ENCODE measurements at regions not wholly inside any gene's neighbourhood (a gene's known extent, or its start where the extent isn't known, plus 50 kb on each side); places are given as distances from the start of the nearest gene placed in this dataset.

DNA sequence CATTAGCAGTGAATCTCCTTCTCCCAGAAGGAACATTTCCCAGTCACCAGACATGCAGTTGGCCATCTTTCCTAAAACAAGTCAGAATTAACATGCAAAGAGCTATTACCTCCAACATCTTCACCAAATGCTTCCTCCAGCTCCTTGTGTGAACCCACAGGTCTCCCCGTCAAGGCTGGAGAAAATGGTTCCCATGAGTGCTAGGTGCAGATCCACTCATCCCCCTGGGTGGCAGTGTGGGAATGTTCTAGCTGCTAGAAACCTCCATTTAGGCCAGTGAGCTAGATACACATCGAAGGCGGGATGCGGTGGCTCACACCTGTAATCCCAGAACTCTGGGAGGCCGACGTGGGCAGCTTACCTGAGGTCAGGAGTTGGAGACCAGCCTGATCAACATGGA lies 603.9 kb upstream of the SLC35B3 start:
- Histone ChIP-seq H4K20me1 (ENCODE audit: insufficient read depth, low read length) (no peaks in the 10 kb centered on the region), H2BK5ac (ENCODE audit: low read depth, low read length, poor library complexity, severe bottlenecking) (no peak overlapping the region), H2AFZ (replicated peaks; ENCODE audit: low read length, poor library complexity) (no peak overlapping the region), H2BK120ac (ENCODE audit: low read depth, low read length) (no peak overlapping the region), H3K36me3 (ENCODE audit: control insufficient read depth, insufficient read depth, low read length) (no peaks in the 10 kb centered on the region), H2BK20ac (ENCODE audit: low read depth, low read length) (no peak overlapping the region), H3K4me2 (ENCODE audit: low read depth, low read length) (no peak overlapping the region), H3K9me1 (ENCODE audit: insufficient read depth, low read length) (no peaks in the 10 kb centered on the region), H3K9ac (ENCODE audit: low read depth, low read length) (no peak overlapping the region), H3K18ac (ENCODE audit: low read depth, low read length) (no peak overlapping the region), H3K4me1 (ENCODE audit: control insufficient read depth, insufficient read depth, low read length) (no peaks in the 10 kb centered on the region), H3K4ac (ENCODE audit: low read depth, low read length) (no peak overlapping the region), H3K27ac (ENCODE audit: insufficient read depth, low read length) (no peak overlapping the region), H2BK15ac (ENCODE audit: low read depth, low read length) (no peak overlapping the region), H2AK9ac (replicated peaks; ENCODE audit: low read depth, low read length, poor library complexity) (no peak overlapping the region), H4K91ac (ENCODE audit: insufficient read depth, low read depth, low read length) (no peak overlapping the region), H4K5ac (ENCODE audit: low read depth, low read length) (no peak overlapping the region), H4K8ac (ENCODE audit: low read depth in 2 of 2, low read length in 2 of 2) (no peak overlapping the region), H3K23ac (ENCODE audit: low read depth, low read length) (no peak overlapping the region), H3K4me3 (ENCODE audit: insufficient read depth, low read depth, low read length) (no peak overlapping the region), H2AK5ac (ENCODE audit: low read depth, low read length) (no peak overlapping the region), H3K56ac (ENCODE audit: extremely low read depth, insufficient read depth, low read length) (no peak overlapping the region), H3K27me3 (ENCODE audit: control insufficient read depth, insufficient read depth, low read length) (no peaks in the 10 kb centered on the region), H3K14ac (replicated peaks; ENCODE audit: low read depth, low read length) (no peak overlapping the region), H3K79me1 (ENCODE audit: low read depth in 1 of 2, low read length in 2 of 2) (no peaks in the 10 kb centered on the region), H3K9me3 (ENCODE audit: control insufficient read depth, insufficient read depth, low read length) (peaks cover 8% of the 10 kb centered on the region)
- ATAC-seq (ENCODE audit: low read depth) (no peak), DNase-seq (no peak)
- in situ Hi-C loops (cut with MboI; ENCODE audit: low sequenced_read_pairs) = no loop called here
- CTCF ChIA-PET = no interaction called here
- TF ChIP-seq CEBPB (IDR thresholded peaks at IDR 0.05; ENCODE audit: low read depth, low read length) = no peak
- dilution Hi-C loops (cut with HindIII; ENCODE audit: low sequenced_read_pairs, unreplicated experiment) = no loop called here
- POLR2A ChIA-PET (ENCODE audit: unreplicated experiment) = no interaction called here
- WGBS, 2 experiments (ENCODE audit: extremely low coverage in 2 of 2, insufficient read length in 1 of 2) = no CpG with 5 or more reads among the region's 6 CpGs
- intact Hi-C loops (cut with micrococcal nuclease) = no loop called here
- no TSS peak for BruUV-seq (replicated peaks)
